Amygdala (tissue), 56 donors: ENCODE measurements at regions not wholly inside any gene's neighbourhood (a gene's known extent, or its start where the extent isn't known, plus 50 kb on each side); places are given as distances from the start of the nearest gene placed in this dataset.

Experiments used
- DNase-seq, 56 donors: peaks; one replicate each; lab custom pipeline; 2025; lab: John Stamatoyannopoulos, UW

DNA sequence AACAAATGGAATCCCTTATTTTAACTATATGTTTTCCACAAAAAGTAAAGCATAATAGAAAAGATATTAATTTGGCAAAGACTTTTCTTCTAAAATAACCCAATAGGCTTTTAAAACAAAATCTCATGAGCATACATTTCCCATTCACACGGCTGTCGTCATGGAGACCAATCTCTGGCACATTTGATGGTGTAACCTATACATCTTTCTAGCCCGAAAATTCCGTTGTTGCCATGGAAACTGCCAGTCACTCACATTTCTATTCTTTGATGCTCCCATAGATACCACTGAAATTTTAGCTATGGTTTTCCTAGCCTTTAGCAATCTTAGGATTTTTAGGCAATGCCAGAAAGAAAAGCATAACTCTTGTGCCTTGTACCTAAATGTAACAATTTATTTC is 262.9 kb upstream of the TRPM3 start:
- DNase-seq = peak in 15 of 56 donors; percentile 1 to 61 (median 12)

DNA sequence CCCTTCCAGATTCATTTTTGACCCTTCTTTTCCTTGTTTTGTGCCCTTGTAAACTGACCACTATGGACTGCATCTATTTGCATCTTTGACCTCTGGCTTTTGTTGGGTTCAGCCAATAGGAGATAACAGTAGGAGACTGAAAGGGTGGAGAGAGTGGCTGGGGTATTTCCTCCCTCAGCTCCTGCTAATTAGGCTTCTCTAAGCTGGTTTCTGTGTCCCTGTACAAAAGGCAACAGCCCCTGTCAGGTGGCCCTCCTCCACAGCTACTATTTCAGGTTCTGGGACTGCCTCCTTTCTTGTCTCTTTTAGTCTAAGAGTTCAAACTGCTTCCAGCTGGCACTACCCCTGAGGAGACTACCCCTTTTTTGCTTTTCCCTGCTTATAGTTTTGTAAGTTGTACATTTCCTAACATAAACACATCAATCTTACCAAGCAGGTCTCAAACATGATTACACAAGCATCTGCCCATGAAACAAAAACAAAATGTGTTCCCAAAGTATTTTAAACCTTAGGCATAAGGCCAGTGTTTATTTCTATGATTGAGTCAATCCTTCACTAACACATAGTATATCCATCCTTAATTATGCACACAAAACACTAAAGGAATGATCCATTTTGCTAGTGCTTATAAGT is 262.0 kb upstream of the TRPM3 start:
- no peak for DNase-seq

DNA sequence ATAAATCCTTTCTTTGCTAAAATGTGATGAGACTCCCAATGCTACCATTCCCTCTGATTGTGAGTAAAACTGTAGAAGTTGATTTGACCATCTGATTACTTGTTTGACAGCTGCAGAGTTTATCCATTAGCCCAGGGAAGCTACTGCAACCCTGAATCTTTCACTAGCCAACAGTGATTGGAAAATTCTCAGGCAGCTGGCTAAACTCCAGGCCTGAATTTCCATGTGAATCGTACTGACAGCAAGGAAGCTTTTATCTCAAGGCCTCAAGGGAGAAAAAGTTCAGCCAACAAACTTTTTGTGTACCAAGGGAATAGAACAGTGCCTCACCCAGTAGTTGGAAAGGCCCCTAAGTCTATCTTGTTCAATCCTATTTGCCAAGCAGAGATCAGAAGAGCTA is 246.7 kb upstream of the TRPM3 start:
- DNase-seq = peak in 14 of 56 donors; percentile 0 to 36 (median 4)

DNA sequence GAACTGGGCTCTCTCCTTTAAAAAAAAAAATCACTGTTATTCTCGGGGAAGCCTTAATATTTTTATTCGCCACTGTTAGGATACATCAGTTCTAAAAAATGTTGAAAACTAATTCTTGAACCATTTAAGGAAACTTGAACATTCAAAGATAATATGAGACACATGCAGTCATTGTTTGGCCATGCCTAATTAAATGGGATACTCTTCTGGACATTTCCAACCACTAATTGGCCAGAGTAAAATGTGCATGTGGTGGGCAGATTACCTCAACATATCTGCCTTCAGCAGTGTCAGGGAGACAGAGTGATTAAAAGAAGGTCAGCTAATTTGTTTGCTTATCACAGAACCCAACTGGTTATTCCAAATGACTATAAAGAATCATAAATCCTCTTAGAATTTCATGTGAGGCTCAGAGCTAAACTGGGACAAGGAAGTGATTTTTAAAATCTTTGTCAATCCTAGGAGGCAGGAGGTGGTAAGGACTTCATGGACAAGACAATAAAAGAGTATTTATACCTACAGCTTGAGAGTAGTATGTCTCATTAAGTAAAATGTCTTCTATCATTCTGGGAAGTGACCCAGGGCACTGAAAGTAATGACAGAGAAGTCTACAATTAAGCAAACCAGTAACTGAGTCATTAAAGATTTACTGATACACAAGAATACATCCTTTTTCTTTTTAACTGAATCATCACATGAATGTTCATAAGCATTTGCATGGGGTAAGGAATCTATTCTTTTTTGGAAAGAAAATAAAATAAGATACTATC is 242.9 kb upstream of the TRPM3 start:
- no peak for DNase-seq

DNA sequence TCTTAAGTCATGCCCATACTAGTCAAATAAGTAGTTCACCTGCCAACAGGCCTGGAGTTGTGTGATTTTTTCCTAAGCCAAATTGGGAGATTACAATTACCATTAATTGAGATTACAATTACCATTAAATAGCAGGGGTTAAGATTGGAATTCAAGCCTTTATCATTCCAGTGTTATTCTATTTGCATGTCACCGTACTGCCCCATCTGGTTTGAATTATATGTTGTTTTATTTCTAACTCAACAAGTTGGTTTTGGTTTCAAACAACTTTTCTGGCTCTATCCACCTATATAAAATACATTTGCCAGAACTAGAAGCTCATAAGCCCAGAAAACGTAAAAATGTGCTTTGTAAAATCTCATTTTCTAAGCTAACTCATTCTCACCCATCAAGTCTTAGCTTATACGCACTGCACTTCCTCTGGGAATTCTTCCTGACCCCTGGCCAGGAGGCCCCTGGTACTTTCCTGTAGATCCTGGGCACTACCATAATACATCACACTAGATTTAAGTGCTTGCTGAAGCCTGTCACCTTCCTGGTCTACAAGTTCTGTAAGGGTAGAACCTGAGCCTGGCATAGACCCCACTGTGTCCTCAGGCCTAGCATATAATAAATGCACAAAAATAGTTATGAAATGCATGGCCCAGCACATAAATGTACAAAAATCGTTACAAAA is 242.0 kb upstream of the TRPM3 start:
- no peak for DNase-seq

DNA sequence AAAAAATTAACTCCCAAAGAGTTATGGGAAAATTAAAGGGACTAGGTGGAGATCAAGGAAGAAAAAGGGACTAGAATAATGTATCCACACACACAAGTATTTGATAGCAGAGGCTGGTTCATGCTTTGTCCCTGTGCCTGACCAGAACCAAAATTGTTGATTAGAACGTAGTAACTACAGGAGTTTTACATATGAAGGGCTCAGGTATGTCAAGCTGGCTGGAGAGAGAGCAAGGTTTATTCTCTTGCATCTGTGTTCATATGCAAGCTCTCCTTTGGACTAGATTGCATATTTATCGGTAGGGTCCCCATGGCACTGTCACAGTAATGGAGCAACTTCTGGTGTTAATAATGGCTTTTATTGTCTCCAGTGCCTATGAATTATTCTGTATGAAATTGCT is 239.9 kb upstream of the TRPM3 start:
- DNase-seq = no peak

DNA sequence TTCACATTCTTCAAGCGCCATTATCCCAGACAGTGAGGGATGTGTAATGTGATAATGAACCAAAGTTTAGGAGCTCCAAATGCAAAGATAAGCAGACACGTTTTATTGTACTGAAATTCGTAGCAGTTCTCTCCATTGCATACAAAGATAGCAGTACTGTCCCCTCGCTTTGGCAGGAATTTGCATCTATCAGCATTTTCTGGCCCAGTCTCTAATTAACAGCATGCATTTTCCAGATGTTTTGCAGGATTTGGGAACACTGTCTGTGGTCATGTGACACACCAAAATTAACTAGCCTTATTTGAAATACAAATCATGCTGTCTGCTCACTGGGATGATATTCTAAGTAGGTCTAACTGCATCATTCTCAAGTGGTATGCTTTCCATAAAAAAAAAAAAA is 235.9 kb upstream of the TRPM3 start:
- DNase-seq = peak in 1 of 56 donors; percentile 15

DNA sequence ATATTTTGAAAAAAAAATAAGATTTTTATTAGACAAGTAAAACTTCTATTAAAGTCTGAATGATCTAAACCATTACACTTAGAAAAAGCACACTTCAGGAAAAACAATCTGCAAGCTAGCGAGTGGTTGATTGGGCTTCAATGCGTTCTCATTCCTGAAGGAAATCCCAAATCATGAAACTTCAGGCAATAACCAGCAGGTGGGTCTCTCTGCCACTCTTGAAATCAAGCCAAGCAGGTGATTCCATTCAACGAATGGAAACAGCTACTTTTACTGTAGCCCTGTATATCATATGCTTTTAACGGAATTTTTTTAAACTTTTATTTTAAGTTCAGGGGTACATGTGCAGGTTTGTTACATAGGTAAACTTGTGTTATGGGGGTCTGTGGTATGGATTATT is 234.5 kb upstream of the TRPM3 start:
- DNase-seq = no peak

DNA sequence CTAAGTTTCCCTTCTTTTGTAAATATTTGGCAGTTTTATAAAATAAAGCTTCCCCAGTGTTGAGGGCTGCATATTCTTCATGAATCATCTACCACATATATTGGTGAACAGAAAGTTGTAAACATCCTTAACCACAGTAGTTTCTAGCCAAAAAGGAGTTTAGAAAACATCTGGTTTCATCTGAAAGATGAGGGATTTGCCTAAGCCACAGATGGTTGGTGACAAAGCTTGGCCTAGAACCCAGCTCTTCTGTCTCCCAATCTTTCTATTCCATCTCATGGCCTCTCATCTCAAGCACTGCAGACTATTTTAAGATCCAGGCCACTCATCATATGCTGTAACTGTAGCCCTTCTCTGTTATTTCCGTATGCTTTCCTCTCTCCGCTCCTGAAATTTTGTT is 232.3 kb upstream of the TRPM3 start:
- DNase-seq = no peak

DNA sequence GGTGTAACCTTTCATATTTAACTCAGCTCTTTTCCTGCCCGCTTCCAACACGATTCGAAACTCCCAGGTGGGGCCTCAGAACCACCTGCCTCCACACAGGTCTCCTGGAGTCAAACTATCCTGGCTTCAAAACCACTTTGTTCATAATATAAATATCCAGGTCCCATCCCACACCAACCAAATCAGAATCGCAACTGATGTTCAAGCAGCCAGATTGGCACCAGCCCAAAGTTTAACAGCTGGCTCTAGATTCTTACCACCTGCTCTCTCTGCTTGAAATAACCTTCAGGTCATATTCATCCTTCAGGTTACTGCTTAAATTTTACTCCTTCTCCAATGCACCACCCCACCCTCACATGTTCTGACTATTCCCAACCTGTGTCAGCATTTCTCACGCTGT is 231.4 kb upstream of the TRPM3 start:
- DNase-seq = no peak

DNA sequence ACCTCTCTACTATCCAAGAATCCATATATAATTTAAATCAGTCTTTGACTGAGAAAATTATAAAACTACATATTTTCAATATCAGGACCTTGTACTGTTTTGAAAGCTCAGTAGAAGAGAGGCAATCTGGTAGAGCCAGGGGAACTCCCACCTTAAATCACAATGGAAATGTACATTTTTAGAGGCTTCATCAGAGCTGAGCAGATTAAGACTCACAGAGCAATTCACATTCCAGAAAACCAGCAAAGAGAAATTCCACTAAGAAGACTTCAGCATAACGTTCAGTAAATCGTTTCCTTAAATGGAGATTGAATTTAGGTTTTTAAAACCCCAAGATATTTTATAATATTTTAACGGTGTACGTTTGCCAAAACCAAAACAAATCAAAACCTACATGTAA is 227.8 kb upstream of the TRPM3 start:
- no peak for DNase-seq

DNA sequence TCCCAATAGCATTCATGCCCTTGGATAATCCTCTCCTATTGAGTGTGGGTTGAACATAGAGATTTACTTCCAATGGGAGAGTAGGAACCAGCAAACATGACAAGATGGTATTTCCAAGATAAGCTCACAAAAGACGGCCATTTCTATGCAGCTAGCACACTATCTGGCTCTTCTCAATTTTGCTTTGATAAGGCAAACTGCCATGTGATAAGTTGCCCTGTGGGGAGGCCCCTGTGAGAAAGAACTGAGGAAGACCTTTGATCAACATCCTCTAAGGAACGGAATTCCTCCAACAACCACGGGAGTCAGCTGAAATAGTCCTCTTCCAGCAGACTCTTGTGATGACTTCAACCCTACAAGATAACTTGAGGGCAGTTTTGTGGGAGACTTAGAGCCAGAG is 211.9 kb upstream of the TRPM3 start:
- DNase-seq = no peak

DNA sequence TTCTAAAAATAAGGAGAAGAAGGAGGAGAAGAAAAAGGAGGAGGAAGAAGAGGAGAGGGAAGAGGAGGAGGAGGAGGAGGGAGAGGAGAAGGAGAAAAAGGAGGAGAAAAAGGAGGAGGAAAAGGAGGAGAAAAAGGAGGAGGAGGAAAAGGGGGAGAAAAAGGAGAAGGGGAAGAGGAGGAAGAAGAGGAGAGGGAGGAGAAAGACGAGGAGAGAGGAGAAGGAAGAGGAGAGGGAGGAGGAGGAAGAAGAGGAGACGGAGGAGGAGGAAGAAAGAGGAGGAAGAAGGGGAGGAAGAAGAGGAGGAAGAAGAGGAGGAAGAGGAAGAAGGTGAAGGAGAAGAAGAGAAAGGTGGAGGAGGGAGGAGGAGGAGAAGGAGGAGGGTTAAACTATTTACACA is 210.2 kb upstream of the TRPM3 start:
- no peak for DNase-seq

DNA sequence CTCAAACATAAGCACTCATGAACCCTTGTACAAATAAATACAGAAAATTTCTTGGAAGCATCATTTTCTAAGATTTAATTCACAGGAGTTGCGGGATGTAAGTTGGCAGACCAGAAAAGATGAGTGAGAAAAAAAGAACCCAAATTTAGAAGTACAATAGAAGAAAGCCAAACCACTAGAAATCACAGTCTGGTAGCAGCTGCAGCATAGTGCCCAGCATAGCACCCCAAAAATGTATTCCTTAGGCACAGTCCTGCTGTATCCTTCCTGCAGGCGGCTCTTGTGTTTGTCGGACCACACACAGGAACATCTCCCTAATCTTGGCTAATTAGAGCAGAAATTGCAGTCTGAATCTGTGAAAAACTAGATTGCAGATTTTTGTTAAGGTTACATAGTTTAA is 208.5 kb upstream of the TRPM3 start:
- DNase-seq = no peak

DNA sequence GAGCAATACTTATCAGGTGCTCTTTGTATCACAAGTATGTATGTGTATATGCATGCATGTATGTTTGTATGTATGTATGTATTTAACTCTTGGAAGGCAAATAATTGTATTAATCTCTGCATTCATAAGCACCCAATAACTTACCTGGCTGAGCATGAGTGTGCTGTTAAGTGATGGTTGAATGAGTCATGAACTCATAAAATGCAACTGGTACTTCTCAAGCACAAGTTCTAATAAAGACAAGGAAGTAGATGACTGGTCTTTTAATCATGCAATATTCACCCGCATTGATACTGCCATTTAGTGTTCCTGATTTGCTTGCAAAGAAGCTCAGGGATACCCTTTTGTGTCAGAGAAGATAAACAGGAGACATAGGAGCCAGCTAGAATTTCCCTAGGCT is 204.9 kb upstream of the TRPM3 start:
- no peak for DNase-seq

DNA sequence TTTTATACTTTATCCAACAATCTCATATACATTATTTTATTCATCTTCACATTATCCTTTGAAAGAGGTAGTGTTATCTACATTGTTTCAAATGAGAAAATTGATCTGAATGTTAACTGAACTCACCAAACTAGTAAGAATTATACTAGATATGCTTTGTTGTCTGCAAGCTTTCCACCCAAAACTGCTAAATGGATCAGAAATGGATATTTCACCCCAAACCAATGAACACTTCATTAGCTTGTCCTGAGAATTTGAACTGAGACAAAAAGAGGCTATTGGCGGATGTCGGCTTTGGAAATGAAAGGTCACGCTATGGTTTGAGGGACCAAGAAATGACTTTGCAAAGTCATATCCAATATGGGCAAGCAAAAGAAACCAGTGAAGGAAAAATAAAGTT is 201.9 kb upstream of the TRPM3 start:
- no peak for DNase-seq

DNA sequence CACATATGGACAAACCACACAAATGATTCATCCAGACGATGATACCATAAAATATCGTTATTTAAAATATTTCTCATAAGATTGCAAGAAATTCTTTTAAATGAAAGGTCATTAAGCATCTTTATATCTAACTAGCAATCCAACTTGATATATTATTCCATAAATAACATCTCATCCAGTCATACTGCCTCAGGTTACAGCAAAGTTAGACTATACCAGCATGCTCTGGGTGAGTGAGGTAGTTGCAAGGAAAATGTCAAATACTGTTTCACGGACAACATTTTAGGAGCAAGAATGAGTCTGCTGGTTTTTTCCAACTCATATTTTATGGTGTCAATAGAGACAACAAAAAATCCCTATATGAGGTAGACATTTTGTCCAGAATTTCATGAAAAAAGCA is 200.9 kb upstream of the TRPM3 start:
- DNase-seq = no peak

DNA sequence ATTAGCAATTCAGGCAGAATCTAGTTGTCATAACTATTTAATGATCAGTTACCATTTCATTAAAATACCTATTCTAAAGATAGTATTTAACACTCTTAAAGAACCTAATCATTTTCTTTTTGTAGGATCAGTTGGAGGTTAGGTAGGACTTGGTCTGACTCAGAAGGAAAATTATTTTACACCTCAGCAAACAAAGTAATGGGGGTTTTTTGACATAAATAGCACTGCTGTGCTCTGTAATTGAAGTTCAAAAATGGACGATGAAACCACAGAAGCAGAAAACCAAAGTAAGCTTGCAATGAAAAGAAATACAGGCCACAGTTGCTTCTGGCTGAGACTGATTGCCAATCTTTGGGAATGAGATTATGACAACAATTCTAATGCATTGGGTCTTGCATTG is 187.0 kb upstream of the TRPM3 start:
- no peak for DNase-seq

DNA sequence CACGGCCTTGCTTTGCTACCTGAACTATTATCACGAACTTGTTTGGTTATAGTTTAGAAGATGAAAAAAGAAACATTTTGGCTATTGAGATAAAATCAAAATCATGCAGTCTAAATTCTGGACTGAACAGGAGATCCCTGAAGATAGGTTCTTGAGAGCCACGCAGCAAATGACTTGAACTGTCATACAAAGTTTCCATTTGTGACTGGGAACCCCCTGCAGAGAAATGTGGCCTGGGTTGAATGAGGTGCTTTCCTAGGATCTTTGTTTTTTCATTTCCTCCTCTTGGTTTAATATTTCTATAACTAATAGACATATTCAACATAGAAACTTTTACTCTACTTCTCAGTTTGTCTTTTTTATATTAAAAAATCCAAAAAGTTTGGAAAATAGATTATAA is 184.7 kb upstream of the TRPM3 start:
- DNase-seq = no peak

DNA sequence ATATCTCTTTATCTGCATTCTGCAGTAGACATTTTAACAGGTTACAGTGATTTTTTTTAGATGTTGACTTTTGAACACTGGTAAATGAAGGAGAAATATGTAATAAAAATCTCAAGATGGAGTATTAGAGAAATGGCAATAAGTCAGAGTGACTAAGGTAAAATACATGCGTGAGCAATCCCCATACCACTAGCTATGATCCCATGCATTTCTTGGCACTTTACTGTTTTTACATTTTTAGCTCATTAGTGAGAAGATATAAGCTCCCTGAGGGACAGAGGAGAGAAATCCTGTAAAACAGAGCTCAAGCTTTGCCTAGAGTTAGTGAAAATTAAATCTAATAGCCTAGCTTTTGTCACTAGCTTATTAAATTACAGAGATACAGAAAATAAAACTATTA is 181.9 kb upstream of the TRPM3 start:
- no peak for DNase-seq

DNA sequence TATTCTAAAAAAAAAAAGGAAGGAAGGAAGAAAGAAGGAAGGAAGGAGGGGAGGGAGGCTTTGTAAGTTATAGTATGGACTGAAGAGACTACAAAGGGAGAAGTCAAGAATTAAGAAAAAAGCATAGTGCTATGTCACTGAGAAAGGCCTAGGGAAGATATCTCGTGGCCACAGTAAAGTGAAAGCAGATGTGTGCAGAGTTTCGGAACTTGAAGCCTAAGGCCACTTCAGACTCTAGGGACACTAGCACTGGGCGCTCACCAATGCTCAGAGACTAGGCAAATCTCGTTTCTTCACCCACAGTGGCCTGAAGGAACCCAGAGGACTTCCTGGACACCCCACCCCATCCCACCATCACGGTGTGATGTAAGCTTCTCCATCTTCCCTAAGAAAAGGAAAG is 181.4 kb upstream of the TRPM3 start:
- no peak for DNase-seq

DNA sequence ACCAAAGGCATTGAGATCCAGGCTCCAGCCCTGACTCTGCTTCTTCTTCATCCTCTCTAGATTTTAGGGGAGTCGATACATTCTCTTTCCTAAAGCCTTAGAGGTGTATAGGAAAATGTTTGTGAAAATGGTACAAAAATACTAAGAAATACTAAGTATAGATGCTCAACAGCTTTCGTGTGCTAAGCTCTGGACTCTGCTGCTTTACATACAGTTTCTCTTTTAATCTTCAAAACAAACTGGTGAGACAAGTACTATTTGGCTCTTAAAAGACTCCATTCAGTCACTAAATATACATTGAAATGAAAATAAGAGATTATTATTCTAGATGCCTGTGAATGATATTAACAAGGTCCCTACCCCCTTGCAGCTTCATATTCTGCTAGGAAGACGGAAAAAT is 174.5 kb upstream of the TRPM3 start:
- no peak for DNase-seq
